Left colon (tissue), 2 donors: ENCODE measurements at regions not wholly inside any gene's neighbourhood (a gene's known extent, or its start where the extent isn't known, plus 50 kb on each side); places are given as distances from the start of the nearest gene placed in this dataset.
A peak's percentile ranks its signal among the peaks of the same experiment; 100 is the strongest.

Experiments
- ATAC-seq: fragments of 200-7000 bp; cut with Tn5 transposase; one replicate; pipeline ENCODE4 v1.9.1; 2020; ENCODE audit warnings: mild to moderate bottlenecking, moderate library complexity
- DNase-seq, 2 donors: peaks; one replicate each; pipeline ENCODE4 v3.0.0-alpha.2; 2020
- intact Hi-C, 2 donors: fragments of 100-400 bp; cut with DNase I in 1 of 2; cut with micrococcal nuclease in 1 of 2; formaldehyde crosslinking; loops; one replicate each; pipeline versions ENCODE4 v1.11.2 to v1.14.0; 2022; cut with DNase I, micrococcal nuclease
- donor health status: DM: no; HTN: no; CAD: no.
- donor health status: DM: yes; HTN: yes; CAD: no.

DNA sequence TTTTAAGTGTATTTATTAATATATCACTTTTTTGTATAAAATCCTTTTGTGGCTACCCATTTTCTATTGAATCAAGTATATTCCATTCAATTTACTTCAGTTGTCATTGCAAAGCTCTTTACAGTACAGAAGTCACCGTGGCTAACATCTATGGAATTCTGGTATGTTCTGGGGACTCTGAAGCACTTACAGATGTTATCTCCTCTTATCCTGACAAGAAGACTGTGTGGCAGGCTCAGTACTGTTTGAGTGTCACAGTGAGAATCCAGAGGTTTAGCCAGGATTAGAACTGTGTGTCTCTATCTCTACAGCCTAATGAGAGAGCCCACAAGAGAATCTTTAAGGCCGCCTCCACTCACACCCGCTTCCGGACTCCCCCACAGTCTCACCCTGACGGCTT is 78.2 kb upstream of the SORBS2 start:
- ATAC-seq (no peak), DNase-seq (no peak)
- intact Hi-C loops: no loop called here

DNA sequence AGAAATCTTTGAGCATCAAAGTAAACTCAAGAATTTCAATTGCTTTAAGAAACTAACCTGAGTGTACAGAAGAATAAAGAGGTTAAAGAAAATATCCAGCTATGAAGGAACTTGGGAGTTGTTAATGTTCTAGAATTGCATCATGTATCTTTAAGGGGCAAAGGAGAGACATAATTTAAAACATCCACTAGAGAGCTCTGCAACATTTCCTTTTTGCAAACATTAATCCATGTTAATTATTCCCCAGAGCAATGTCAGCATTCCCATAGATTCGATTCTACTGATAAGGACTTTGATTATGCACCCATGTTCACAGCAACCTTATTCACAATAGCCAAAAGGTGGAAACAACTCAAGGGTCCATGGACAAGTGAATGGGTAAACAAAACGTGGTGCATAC is 80.2 kb upstream of the SORBS2 start:
- ATAC-seq: peak; percentile 62
- intact Hi-C loops: no loop called here
- no peak for DNase-seq

DNA sequence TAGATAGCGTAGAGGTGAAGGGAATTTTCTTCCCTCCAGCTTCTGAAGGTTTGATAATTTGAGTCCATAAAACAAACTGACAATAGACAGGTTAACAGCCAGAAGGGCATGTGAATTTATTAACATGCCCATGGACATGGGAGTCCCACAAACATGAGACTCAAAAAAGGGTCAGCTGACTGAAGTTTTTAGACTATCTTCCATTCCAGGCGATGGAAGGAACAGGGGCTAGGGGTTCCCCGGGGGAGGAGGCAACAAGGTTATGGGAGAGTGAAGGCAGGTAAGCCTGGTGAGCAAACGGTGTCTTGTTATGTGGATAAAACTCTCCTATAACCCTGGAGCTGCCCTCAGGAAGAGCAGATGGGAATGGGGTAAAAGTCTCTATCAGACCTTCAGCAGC is 81.5 kb upstream of the SORBS2 start:
- ATAC-seq: no peak
- intact Hi-C loops: no loop called here
- no peak for DNase-seq

DNA sequence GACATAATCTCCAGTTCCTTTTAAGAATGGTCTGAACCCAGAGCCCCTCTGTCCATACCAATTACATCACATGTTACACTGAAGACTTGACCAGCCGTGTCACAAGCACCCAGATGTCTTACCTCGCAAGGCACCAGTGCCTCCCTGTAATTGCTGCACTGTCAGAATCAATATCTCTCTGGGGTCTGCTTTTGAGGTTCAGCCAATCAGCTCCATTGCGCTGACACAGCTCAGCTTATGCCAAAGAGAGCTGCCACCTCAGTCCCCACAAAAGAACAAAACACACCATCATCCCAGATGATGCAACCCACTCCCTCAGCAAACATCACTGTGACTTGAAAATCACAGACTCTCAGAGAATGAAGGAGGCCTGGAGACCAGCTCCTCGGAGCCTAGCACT is 82.5 kb upstream of the SORBS2 start:
- no peak for DNase-seq
- intact Hi-C loops: no loop called here
- no peak for ATAC-seq

DNA sequence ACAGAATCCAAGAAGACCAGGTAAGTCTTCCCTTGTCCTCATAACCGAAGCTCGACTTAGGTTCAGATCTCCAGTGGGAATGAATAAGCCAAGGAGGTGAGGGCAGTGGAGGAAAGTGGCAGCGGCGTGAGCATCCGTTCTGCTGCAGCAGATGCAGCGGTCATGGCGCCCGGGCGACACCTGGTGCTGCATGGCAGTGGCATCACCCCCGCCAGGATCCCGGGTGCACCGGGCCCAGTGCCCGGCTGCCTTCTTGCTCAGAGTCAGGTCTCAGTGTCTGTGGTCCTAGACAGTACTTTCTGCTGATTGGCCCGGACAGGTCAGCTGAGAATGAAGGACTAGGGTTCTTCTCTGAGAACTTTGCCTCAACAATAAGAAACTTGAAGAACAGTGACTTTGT is 83.4 kb upstream of the SORBS2 start:
- DNase-seq: no peak
- intact Hi-C loops: no loop called here
- no peak for ATAC-seq

DNA sequence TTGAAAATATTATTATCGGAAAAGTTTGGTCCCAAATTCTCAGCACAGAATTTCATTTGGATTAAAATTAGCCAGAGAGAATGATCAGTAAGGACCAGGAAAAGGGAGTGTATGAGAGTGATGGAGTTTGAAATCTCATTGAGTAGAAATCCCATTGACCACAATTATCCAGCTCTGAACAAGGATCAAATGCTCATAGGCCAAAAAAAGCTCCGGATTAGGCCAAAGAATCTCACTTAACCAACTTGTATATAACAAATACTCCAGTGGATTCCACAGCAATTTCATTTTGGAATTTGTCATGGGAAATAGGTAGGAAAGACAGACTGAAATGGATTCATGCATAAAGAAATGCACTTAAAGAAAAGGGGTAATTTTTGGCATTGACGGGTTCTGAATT is 83.9 kb upstream of the SORBS2 start:
- DNase-seq (no peak), ATAC-seq (no peak)
- intact Hi-C loops: no loop called here

DNA sequence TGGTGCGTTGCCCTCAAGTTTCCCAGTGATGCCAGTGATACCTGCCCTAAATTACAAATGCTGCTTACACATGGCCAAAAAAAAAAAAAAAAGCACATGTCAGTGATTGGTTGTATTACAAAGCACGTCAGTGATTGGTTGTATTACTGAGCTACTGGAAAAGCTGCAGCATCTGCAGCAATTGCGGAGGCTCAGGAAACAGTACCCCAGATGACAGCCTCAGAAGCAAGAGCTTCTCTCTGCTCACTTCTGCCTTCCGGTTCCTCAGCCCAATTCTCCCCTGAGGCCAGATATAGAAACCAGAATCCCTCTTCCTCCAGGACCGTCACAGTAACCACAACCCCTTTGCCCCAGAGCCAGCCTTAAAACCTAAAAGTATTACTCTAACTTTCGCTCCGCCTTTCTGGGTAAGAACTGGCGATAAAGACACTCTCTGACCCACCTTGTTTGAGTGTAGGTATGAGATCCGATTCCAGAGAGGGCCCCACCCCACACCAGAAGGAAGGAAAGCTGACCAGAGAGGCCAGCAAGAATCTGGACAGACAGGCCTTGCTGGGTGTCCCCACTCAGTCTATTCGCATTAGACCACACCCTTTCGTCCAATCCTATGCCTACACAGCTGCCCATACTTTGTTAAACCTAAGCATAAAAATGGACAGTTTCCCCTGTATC is 85.0 kb upstream of the SORBS2 start:
- intact Hi-C loops: no loop called here
- ATAC-seq (no peak), DNase-seq (no peak)

DNA sequence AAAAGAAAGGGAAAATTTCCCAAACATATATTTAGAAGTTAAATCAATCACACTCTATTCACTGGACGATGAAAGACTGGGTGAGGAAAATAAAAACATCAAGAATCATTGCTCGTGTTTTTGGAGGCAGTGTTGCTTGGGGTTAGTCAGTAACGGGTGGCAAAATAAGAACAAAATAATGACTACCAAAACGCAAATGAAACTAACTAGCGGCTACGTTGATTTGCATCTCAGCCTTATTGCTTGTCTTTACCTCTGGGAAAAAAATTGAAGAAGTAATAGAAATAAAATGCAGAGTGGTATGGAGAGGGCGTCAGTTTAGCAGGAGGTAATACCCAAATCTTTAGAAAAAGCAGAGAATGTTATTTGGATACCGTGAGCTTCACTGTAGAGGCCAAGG is 86.4 kb upstream of the SORBS2 start:
- intact Hi-C loops: no loop called here
- no peak for ATAC-seq
- DNase-seq: no peak

DNA sequence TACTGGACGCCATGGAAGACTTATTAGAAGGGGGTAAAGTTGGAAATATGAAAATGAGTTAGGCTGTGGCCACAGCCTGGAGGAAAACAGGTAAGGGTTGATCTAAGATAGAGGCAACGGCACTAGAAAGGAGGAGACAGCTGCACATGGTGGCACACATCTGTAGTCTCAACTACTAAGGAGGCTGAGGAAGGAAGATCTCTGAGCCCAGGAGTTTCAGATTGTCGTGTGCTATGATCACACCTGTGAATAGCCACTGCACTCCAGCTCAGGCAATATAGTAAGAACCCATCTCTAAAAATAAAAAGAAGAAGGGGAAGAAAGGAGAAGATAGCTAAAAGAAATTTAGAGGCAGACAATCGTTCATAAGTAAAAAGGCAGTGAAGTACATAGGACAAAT is 87.8 kb upstream of the SORBS2 start:
- DNase-seq: no peak
- intact Hi-C loops: no loop called here
- ATAC-seq: no peak

DNA sequence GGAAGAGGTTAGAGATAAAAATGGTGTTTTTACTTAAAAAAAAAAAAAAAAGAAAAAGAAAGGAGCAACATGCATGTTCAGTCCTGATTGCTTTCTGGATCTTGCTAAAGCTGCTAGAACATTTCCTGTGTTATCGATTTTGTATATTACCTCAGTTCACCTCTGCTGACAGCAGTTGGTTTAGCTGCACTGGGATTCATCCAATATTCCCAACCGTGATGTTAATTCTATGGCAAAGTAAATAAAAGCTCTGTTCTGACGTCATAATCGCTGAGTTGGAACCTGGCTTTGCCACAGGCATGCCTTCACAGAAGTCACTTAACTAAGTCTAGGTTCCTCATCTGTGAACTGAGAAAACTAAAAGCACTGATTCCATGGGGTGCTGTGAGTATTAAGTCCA is 90.7 kb upstream of the SORBS2 start:
- no peak for ATAC-seq
- intact Hi-C loops: no loop called here
- no peak for DNase-seq

DNA sequence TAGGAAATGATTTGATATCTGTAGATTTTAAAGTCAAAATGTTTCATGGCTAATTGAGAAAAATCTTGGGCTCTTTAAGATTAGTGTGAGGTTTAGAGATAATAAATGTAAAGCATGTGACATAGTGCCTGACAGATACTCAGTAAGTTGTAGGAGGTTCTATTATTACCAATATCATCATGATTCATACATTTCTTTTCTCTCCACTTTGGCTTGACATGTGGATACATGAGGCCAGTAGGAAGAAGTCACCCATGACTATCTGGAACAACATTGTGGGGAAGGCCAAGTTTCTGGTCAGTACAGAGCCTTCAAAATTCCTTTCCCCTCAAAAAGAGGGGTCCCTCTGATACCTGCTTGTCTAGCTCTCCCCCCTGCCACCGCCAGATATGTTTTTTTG is 91.2 kb upstream of the SORBS2 start:
- DNase-seq (no peak), ATAC-seq (no peak)
- intact Hi-C loops: no loop called here

DNA sequence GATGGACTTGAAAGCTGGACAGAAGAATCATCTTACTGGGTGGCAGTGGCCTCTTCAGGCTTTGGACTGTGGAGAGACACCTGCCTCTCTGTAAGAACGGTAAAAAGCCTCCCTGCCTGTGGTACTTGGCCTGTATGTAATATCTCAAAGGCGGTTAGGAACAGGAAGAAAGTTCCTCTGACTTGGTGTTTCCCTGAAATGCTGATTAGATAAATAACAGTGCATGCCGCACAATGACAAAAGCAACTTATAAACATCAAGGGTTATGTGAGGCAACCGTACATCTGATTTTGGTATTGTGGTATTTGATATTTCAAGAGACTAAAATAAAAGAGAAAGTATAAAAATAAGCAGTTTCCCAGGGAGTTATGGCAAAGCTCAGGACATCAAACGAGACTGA is 92.4 kb upstream of the SORBS2 start:
- ATAC-seq: no peak
- intact Hi-C loops: no loop called here
- no peak for DNase-seq

DNA sequence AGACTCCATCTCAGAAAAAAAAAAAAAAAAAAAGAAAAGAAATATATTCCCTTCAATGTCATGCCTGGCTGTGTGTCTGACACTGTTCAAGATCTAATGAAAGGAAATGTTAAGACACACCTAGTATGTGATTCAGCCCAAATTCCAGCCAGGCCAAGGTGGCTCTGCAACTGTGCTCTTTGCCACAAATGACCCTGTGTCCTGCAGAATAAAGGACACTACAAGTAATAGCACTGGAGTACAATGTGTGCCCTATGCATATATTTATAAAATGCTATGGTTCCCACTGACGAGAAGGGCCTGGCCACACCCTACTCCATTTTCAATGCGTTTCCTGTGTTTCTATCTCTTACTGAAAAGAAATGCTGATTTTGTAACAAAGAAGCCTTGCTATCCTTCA is 98.0 kb upstream of the SORBS2 start:
- peak; percentile 13 for ATAC-seq
- intact Hi-C loops: no loop called here

DNA sequence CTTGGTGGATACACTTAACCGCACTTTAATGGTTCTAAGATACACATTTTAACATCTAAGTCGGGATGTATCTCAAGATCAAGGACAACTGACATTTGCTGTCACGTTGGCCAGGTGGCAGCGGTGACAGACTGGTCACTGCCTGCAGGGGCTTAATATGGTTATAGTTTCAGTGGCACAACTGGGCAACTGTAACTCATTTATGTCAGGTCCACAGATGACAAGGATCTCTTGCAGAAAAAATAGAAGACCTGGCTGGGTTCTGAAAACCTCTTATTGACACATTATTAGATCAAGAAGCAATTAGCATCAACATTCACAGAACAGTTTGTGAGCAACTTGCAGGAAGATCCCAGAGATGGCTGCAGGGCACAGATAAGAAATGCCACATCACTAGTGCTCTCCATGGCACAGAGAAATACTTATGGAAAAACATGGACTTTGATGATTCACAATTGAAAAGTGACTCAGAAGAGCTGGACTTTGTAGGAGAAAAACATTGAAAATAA is 99.6 kb upstream of the SORBS2 start:
- DNase-seq (no peak), ATAC-seq (no peak)
- intact Hi-C loops: no loop called here

More for the DNA sequence above, 98.0 kb upstream of the SORBS2 start:
- no peak for DNase-seq

DNA sequence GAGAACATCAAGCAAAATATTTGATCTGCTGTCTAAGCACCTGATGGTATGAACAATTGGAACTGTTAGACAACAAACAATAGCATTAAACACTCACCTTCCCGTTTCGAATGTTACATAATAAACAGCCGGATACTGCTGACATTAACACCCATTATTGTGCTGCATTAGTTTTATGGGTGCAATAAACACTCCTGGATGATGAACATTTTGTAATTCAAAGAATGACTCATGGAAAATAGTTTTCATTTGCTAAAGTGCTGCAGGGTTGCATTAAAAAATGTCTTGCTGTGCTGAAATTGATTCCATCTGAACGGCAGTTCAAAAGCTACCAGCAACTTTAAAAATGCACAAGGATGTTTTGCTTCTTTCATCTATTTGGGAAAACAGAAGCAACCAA is 100.8 kb upstream of the SORBS2 start:
- ATAC-seq: peak; percentile 50
- intact Hi-C loops: no loop called here
- no peak for DNase-seq

DNA sequence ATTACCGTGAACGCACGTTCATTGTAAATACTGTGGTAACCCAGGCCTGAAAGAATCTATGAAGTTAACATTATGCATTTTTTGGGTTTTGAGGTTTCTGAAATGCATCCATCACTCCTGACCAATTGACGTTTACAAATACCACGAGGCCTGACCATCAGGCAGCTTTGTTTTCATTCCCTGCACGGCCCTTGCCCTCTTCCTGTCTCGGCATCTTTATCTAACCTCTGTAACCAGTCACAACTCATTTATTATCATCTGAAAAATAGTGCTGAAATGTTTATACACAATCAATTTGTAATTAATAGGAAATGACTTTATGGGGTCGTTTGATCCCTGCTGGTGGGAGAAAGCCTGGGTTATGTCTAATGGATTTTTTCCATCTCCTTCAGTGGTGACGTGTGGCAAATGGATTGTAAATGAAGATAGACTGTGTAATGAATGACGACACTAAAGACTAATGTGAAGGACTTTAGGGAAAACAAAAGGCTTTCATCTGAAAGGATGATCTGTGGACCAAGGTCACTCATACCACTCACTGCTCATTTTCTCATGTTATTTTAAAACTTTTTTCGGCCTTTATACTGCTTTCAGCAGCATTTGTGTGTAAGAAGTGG is 102.7 kb upstream of the SORBS2 start:
- DNase-seq (no peak), ATAC-seq (no peak)
- intact Hi-C loops: no loop called here

DNA sequence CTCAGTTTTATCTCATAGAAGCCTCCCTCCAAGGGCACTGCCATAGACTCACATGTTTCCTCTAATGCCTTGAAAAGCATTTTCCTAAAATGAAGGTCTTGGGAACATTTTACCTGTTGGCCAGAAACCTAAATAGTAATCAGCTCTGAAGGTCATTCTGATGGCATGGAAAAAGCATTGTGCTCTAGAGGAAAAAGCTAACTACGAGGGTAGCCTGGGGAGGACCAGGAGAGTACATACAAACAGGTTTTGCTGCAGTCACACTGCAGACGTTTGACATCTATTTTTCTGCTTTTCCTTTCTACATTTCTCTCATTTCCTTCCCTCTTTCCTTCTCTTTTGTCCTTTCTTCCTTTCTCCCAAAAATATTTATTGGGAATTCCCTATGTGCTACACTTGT is 103.3 kb upstream of the SORBS2 start:
- no peak for DNase-seq
- intact Hi-C loops: no loop called here
- no peak for ATAC-seq

DNA sequence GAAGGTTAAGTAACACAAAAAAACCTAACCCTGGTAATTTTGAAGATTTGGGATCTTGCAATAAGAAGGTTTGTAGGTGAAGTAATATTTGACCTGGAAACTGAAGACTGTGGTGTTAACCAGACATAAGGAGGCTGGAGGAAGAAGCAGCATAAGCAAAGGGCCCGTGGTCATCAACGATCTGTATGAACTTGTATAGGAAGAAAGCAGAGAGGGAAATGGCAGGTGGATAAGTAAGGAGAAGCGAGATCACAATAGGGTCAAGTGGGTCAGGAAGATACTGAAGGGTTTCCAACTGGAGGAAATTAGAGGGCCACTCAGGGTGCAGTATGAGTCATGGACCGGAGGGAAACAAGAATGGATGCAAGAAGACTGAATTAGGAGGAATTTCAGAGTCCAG is 103.8 kb upstream of the SORBS2 start:
- no peak for ATAC-seq
- intact Hi-C loops: no loop called here

DNA sequence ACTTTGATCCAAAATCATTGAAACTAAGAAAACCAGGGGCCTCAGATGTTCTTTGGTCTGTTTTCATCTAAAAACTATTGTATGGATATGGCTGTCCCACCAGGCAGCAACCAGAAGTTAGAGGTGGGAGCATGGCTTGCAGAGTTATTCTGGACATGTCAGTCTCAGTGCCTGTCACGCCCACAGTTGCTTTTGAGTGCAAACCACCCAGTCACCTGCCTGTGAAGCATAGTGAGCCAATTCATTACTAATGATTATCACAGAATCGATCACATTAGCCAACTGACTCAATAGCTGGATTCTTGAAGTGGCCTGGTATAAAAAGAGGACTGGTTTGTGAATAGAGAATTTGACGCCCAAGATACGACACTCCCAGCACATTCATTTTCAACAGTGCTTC is 104.2 kb upstream of the SORBS2 start:
- no peak for DNase-seq
- intact Hi-C loops: no loop called here
- no peak for ATAC-seq

More for the DNA sequence above, 103.8 kb upstream of the SORBS2 start:
- no peak for DNase-seq

DNA sequence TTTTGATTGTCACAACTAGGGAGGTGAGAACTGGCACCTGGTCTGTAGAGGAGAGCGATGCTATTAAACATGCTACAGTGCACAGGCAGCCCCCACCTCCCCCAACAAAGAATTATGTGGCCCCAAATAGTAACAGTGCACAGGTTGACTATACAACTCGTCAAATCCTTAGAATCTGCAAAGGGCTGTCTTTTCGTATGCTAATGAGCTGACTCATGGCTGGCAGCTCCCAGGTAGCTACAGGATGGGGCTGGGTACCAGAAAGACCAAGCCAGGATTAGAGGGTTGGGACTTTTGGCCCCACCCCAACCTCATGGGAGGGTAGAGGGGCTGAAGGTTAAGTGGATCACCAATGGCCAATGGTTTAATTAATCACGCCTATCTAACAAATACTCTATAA is 104.7 kb upstream of the SORBS2 start:
- intact Hi-C loops: no loop called here
- ATAC-seq (no peak), DNase-seq (no peak)

DNA sequence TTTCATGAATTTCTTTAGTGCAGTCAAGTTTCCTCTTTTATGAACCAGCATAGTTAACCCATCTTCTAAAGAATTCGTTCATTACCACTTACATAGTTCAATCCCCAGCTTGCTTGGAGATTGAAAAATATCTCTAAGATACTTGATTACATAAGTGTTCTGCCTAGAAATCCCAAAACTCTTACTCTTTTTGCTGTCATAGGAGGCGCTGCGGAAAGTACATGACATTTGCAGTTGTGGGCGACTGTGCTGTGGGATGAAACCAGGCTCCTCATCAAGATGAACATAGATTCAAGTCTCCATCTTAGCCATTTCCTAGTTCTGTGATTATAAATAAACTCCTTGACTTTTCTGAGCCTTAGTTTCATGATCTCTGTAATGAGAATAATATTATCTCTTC is 107.1 kb upstream of the SORBS2 start:
- no peak for DNase-seq
- intact Hi-C loops: no loop called here
- no peak for ATAC-seq
